ENCODE measurements at regions not wholly inside any gene's neighbourhood (a gene's known extent, or its start where the extent isn't known, plus 50 kb on each side); places are given as distances from the start of the nearest gene placed in this dataset.

DNA sequence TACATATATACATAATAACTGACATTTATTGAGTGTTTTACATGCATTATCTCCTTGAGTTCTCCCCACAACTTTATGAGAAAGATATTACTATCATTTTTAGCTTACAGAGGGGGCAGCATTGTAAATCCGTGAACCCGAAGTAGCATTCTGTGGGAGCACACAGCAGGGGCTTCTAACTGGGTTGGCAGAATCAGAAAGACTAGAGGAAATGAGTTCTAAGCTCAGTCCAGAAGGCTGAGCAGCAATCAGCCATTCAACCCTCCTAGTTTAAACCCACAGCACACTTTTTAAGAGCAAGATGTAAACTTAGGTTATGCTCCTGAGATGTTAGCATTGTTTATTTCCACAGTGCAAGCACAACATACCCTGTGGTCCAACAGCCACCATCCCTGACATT, 177.2 kb downstream of the TMEM38B start:
- ATAC-seq (ENCODE audit: low read depth) = no peak
- TF ChIP-seq, protein P1, sequence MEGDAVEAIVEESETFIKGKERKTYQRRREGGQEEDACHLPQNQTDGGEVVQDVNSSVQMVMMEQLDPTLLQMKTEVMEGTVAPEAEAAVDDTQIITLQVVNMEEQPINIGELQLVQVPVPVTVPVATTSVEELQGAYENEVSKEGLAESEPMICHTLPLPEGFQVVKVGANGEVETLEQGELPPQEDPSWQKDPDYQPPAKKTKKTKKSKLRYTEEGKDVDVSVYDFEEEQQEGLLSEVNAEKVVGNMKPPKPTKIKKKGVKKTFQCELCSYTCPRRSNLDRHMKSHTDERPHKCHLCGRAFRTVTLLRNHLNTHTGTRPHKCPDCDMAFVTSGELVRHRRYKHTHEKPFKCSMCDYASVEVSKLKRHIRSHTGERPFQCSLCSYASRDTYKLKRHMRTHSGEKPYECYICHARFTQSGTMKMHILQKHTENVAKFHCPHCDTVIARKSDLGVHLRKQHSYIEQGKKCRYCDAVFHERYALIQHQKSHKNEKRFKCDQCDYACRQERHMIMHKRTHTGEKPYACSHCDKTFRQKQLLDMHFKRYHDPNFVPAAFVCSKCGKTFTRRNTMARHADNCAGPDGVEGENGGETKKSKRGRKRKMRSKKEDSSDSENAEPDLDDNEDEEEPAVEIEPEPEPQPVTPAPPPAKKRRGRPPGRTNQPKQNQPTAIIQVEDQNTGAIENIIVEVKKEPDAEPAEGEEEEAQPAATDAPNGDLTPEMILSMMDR (IDR thresholded peaks at IDR 0.05; ENCODE audit: poor library complexity, severe bottlenecking) = no peak
- no peaks in the 10 kb centered on the region for H3K4me1 ChIP-seq (ENCODE audit: insufficient read depth, poor library complexity, severe bottlenecking)

GRCh38 chr9:105873801-105874200, 179.5 kb downstream of the TMEM38B start:
- Histone ChIP-seq H3K27me3 (ENCODE audit: insufficient read depth, poor library complexity, severe bottlenecking) (peaks cover 10% of the 10 kb centered on the region), H3K9me3 (ENCODE audit: severe bottlenecking) (no peaks in the 10 kb centered on the region), H3K4me3 (ENCODE audit: severe bottlenecking) (no peak overlapping the region), H3K27ac (ENCODE audit: poor library complexity, severe bottlenecking) (no peak overlapping the region), H3K4me1 (ENCODE audit: insufficient read depth, poor library complexity, severe bottlenecking) (no peaks in the 10 kb centered on the region), H3K36me3 (ENCODE audit: low read depth) (no peaks in the 10 kb centered on the region)
- DNase-seq (ENCODE audit: low spot score) = no peak
- TF ChIP-seq, protein P1 (IDR thresholded peaks at IDR 0.05; ENCODE audit: poor library complexity, severe bottlenecking) = no peak
- no peak for ATAC-seq (ENCODE audit: low read depth)

More for the DNA sequence above, 177.2 kb downstream of the TMEM38B start:
- no peaks in the 10 kb centered on the region for H3K9me3 ChIP-seq (ENCODE audit: severe bottlenecking)
- H3K27me3 ChIP-seq (ENCODE audit: insufficient read depth, poor library complexity, severe bottlenecking) = peaks cover 10% of the 10 kb centered on the region
- no peak overlapping the region for H3K27ac ChIP-seq (ENCODE audit: poor library complexity, severe bottlenecking)
- no peak for DNase-seq (ENCODE audit: low spot score)
- H3K36me3 ChIP-seq (ENCODE audit: low read depth) = no peaks in the 10 kb centered on the region
- H3K4me3 ChIP-seq (ENCODE audit: severe bottlenecking) = no peak overlapping the region

DNA sequence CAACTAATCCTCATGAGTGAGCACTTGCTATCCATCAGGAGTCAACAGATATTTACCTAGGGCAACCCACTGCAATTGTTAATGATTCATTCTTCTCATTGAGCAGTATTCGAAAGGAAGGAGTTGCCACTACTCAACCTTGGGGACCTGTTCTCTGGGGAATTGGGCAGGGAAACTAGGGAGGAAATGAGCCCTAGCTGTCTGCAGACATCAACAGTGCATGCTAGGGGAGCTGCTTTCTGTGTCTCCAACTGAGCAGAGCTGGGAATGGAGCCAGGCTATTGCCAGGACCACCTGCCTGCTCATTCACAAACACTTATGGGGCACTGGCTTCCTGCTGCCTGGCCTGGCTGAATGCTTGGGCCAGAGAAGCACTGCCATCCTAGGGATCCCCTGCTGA, 183.4 kb downstream of the TMEM38B start:
- ATAC-seq (ENCODE audit: low read depth) (no peak), DNase-seq (ENCODE audit: low spot score) (no peak)
- Histone ChIP-seq H3K9me3 (ENCODE audit: severe bottlenecking) (no peaks in the 10 kb centered on the region), H3K27me3 (ENCODE audit: insufficient read depth, poor library complexity, severe bottlenecking) (no peaks in the 10 kb centered on the region), H3K36me3 (ENCODE audit: low read depth) (no peaks in the 10 kb centered on the region), H3K4me3 (ENCODE audit: severe bottlenecking) (no peak overlapping the region), H3K4me1 (ENCODE audit: insufficient read depth, poor library complexity, severe bottlenecking) (no peaks in the 10 kb centered on the region), H3K27ac (ENCODE audit: poor library complexity, severe bottlenecking) (no peak overlapping the region)
- TF ChIP-seq, protein P1 (IDR thresholded peaks at IDR 0.05; ENCODE audit: poor library complexity, severe bottlenecking) = no peak

GRCh38 chr9:105879181-105879580, 184.8 kb downstream of the TMEM38B start:
- ATAC-seq (ENCODE audit: low read depth) = no peak
- no peak for DNase-seq (ENCODE audit: low spot score)
- Histone ChIP-seq H3K9me3 (ENCODE audit: severe bottlenecking) (no peaks in the 10 kb centered on the region), H3K4me3 (ENCODE audit: severe bottlenecking) (no peak overlapping the region), H3K27me3 (ENCODE audit: insufficient read depth, poor library complexity, severe bottlenecking) (no peaks in the 10 kb centered on the region), H3K4me1 (ENCODE audit: insufficient read depth, poor library complexity, severe bottlenecking) (no peaks in the 10 kb centered on the region), H3K27ac (ENCODE audit: poor library complexity, severe bottlenecking) (no peak overlapping the region), H3K36me3 (ENCODE audit: low read depth) (no peaks in the 10 kb centered on the region)
- TF ChIP-seq, protein P1 (IDR thresholded peaks at IDR 0.05; ENCODE audit: poor library complexity, severe bottlenecking) = no peak

DNA sequence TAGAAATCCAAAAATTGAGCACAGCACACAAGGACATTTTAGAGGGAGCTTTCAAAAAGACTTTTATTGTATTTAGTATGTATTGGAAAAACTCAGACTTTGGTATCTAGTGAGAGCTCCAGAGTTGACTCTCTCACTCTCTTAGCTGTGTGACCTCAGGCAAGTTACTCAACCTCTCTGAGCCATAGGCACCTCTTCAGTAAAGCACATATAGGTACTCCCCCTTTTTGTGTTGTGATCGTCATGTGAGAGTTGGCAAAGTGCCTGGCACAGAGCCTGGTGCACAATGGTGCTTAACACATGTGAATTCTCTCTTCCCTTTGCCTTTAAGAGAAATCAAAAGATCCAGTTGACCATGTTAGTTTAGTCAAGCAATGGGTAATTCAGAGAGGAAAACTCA, 186.2 kb downstream of the TMEM38B start:
- Histone ChIP-seq H3K27ac (ENCODE audit: poor library complexity, severe bottlenecking) (no peak overlapping the region), H3K4me1 (ENCODE audit: insufficient read depth, poor library complexity, severe bottlenecking) (no peaks in the 10 kb centered on the region), H3K4me3 (ENCODE audit: severe bottlenecking) (no peak overlapping the region), H3K9me3 (ENCODE audit: severe bottlenecking) (no peaks in the 10 kb centered on the region), H3K27me3 (ENCODE audit: insufficient read depth, poor library complexity, severe bottlenecking) (no peaks in the 10 kb centered on the region), H3K36me3 (ENCODE audit: low read depth) (no peaks in the 10 kb centered on the region)
- TF ChIP-seq, protein P1 (IDR thresholded peaks at IDR 0.05; ENCODE audit: poor library complexity, severe bottlenecking) = no peak
- ATAC-seq (ENCODE audit: low read depth) = no peak
- no peak for DNase-seq (ENCODE audit: low spot score)

Measured in RWPE2 (cell line).